ENCODE measurements at regions not wholly inside any gene's neighbourhood (a gene's known extent, or its start where the extent isn't known, plus 50 kb on each side); places are given as distances from the start of the nearest gene placed in this dataset.

DNA sequence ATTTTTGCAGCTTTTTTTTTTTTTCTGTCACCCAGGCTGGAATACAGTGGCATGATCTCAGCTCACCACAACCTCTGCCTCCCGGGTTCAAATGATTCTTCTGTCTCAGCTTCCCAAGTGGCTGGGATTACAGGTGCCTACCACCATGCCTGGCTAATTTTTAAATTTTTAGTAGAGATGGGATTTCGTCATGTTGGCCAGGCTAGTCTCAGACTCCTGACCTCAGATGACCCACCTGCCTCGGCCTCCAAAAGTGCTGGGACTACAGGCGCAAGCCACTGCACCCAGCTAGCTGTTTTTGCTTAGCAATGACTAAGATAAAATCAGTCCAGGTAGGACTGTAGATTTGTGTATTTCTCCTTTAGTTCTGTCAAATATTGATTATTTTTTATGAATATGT is 403.7 kb downstream of the PID1 start:
- dilution Hi-C loops (cut with MboI; ENCODE audit: extremely low pct_ligation_motif_present, low sequenced_read_pairs) = no loop called here
- Histone ChIP-seq H4K20me1 (replicated peaks; ENCODE audit: control insufficient read depth, extremely low read depth, insufficient read depth, low read length) (no peaks in the 10 kb centered on the region), H3K4me3 (replicated peaks in 1 of 3; ENCODE audit: insufficient read depth in 1 of 3, low read depth in 1 of 3, low read length in 3 of 3) (no peak overlapping the region), H3K79me2 (ENCODE audit: control insufficient read depth, insufficient read depth, low read length) (no peaks in the 10 kb centered on the region), H3K9me1 (replicated peaks; ENCODE audit: control insufficient read depth, extremely low read depth, insufficient read depth, low read length) (no peaks in the 10 kb centered on the region), H2AFZ (ENCODE audit: low read depth, low read length) (no peak overlapping the region), H3K9me3 (replicated peaks; ENCODE audit: control insufficient read depth, insufficient read depth, low read length) (peaks cover 4% of the 10 kb centered on the region), H3K9ac (replicated peaks; ENCODE audit: extremely low read depth, insufficient read depth, low read length) (no peak overlapping the region), H3K27ac (ENCODE audit: insufficient read depth, low read depth, low read length) (no peak overlapping the region), H3K4me2 (ENCODE audit: insufficient read depth, low read length) (no peak overlapping the region), H3K36me3 (ENCODE audit: control insufficient read depth in 2 of 2, extremely low read depth in 1 of 2, insufficient read depth in 2 of 2, low read length in 2 of 2) (no peaks in the 10 kb centered on the region), H3K4me1 (ENCODE audit: control insufficient read depth, extremely low read depth, insufficient read depth, low read length) (no peaks in the 10 kb centered on the region), H3K27me3 (ENCODE audit: control insufficient read depth in 2 of 2, insufficient read depth in 2 of 2, low read length in 2 of 2) (no peaks in the 10 kb centered on the region)
- ChIA-PET CTCF (no interaction called here), POLR2A (no interaction called here)
- DNase-seq (ENCODE audit: low read depth, low spot score) (no peak), FAIRE-seq (no peak)
- TF ChIP-seq, protein P1, sequence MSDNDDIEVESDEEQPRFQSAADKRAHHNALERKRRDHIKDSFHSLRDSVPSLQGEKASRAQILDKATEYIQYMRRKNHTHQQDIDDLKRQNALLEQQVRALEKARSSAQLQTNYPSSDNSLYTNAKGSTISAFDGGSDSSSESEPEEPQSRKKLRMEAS (IDR thresholded peaks at IDR 0.05; ENCODE audit: insufficient read depth, insufficient read length) = no peak
- intact Hi-C loops (cut with micrococcal nuclease) = no loop called here
- BruUV-seq (replicated peaks) = no TSS peak

- BruUV-seq (replicated peaks) = no TSS peak
- no peaks in the 10 kb centered on the region for H3K36me3 ChIP-seq (ENCODE audit: control insufficient read depth in 2 of 2, extremely low read depth in 1 of 2, insufficient read depth in 2 of 2, low read length in 2 of 2)
- H3K9me3 ChIP-seq (replicated peaks; ENCODE audit: control insufficient read depth, insufficient read depth, low read length) = peaks cover 4% of the 10 kb centered on the region
- H4K20me1 ChIP-seq (replicated peaks; ENCODE audit: control insufficient read depth, extremely low read depth, insufficient read depth, low read length) = no peaks in the 10 kb centered on the region
- no peak overlapping the region for H2AFZ ChIP-seq (ENCODE audit: low read depth, low read length)
- intact Hi-C loops (cut with micrococcal nuclease) (no loop called here), dilution Hi-C loops (cut with MboI; ENCODE audit: extremely low pct_ligation_motif_present, low sequenced_read_pairs) (no loop called here)
- H3K79me2 ChIP-seq (ENCODE audit: control insufficient read depth, insufficient read depth, low read length) = no peaks in the 10 kb centered on the region
- H3K27ac ChIP-seq (ENCODE audit: insufficient read depth, low read depth, low read length) = no peak overlapping the region
- H3K4me2 ChIP-seq (ENCODE audit: insufficient read depth, low read length) = no peak overlapping the region
- no peaks in the 10 kb centered on the region for H3K27me3 ChIP-seq (ENCODE audit: control insufficient read depth in 2 of 2, insufficient read depth in 2 of 2, low read length in 2 of 2)
- DNase-seq (ENCODE audit: low read depth, low spot score) = no peak
- ChIA-PET CTCF (no interaction called here), POLR2A (no interaction called here)
- H3K4me3 ChIP-seq (replicated peaks in 1 of 3; ENCODE audit: insufficient read depth in 1 of 3, low read depth in 1 of 3, low read length in 3 of 3) = no peak overlapping the region
- no peak overlapping the region for H3K9ac ChIP-seq (replicated peaks; ENCODE audit: extremely low read depth, insufficient read depth, low read length)
- H3K4me1 ChIP-seq (ENCODE audit: control insufficient read depth, extremely low read depth, insufficient read depth, low read length) = no peaks in the 10 kb centered on the region
- H3K9me1 ChIP-seq (replicated peaks; ENCODE audit: control insufficient read depth, extremely low read depth, insufficient read depth, low read length) = no peaks in the 10 kb centered on the region
- no peak for TF ChIP-seq EZH2 (IDR thresholded peaks at IDR 0.05; ENCODE audit: borderline replicate concordance, low read depth, low read length, severe bottlenecking)
- no peak for TF ChIP-seq JUN (IDR thresholded peaks at IDR 0.05; ENCODE audit: borderline replicate concordance, insufficient read depth, insufficient read length, low read depth)
- TF ChIP-seq MYC (IDR thresholded peaks at IDR 0.05; ENCODE audit: low read depth, low read length) = no peak
- TF ChIP-seq, protein P1 (IDR thresholded peaks at IDR 0.05; ENCODE audit: insufficient read depth, insufficient read length) = no peak
- TF ChIP-seq FOS (IDR thresholded peaks at IDR 0.05; ENCODE audit: borderline replicate concordance, insufficient read depth, low read length) = no peak
- TF ChIP-seq GATA2 (IDR thresholded peaks at IDR 0.05; ENCODE audit: insufficient read depth, insufficient read length, low read depth, low read length) = no peak
- TF ChIP-seq POLR2AphosphoS5 (IDR thresholded peaks at IDR 0.05; ENCODE audit: insufficient read depth, low read depth, low read length) = no peak
- TF ChIP-seq CTCF (IDR thresholded peaks at IDR 0.05; ENCODE audit: extremely low read depth in 1 of 2, insufficient read depth in 1 of 2, low read depth in 1 of 2, low read length in 2 of 2) = no peak
- FAIRE-seq = no peak
Measured at GRCh38 chr2:228866781-228867180, 404.3 kb downstream of the PID1 start.

Data from endothelial cell of umbilical vein (primary cell).